ENCODE measurements at regions not wholly inside any gene's neighbourhood (a gene's known extent, or its start where the extent isn't known, plus 50 kb on each side); places are given as distances from the start of the nearest gene placed in this dataset.

- H3K27ac Mint-ChIP-seq = no peak overlapping the region
- H3K36me3 Mint-ChIP-seq = no peaks in the 10 kb centered on the region
- no peaks in the 10 kb centered on the region for H3K9me3 Mint-ChIP-seq
- Histone ChIP-seq H3K36me3 (replicated peaks in 1 of 2; ENCODE audit: control insufficient read depth in 1 of 2, insufficient read depth in 2 of 2, low read length in 2 of 2) (no peaks in the 10 kb centered on the region), H3K4me2 (replicated peaks; ENCODE audit: extremely low read depth, low read length, poor library complexity, severe bottlenecking) (no peak overlapping the region), H3K27me3 (ENCODE audit: control insufficient read depth in 2 of 2, insufficient read depth in 2 of 2, low read length in 2 of 2) (peaks cover 0 to 4% of the 10 kb centered on the region in 2 donors), H3K9ac (ENCODE audit: insufficient read depth, low read length, poor library complexity, severe bottlenecking) (no peak overlapping the region), H4K20me1 (ENCODE audit: insufficient read depth, low read length) (no peaks in the 10 kb centered on the region), H3K9me3 (replicated peaks in 1 of 2; ENCODE audit: control insufficient read depth in 1 of 2, insufficient read depth in 1 of 2, low read length in 2 of 2) (no peaks in the 10 kb centered on the region), H3K4me1 (ENCODE audit: control insufficient read depth in 1 of 2, insufficient read depth in 2 of 2, low read length in 2 of 2) (no peaks in the 10 kb centered on the region), H3K27ac (ENCODE audit: low read depth in 1 of 2, low read length in 2 of 2) (no peak overlapping the region), H3K4me3 (replicated peaks in 1 of 3; ENCODE audit: low read depth in 2 of 3, low read length in 3 of 3) (no peak overlapping the region), H3K79me2 (ENCODE audit: insufficient read depth, low read length) (no peaks in the 10 kb centered on the region), H2AFZ (ENCODE audit: insufficient read depth, low read depth, low read length, poor library complexity, severe bottlenecking) (no peak overlapping the region)
- no peak for DNase-seq
- no peak for TF ChIP-seq CTCF (IDR thresholded peaks at IDR 0.05)
- intact Hi-C loops (cut with micrococcal nuclease) = loop anchor here in 1 of 2 donors (5.0 kb wide), 1 partner anchor 98 kb away; no protein-coding TSS in a partner anchor
- H3K4me3 Mint-ChIP-seq = no peak overlapping the region
- H3K27me3 Mint-ChIP-seq (ENCODE audit: low read depth in 3 of 3) = peaks cover 4 to 13% (median 10%) of the 10 kb centered on the region in 3 donors
- WGBS (ENCODE audit: insufficient coverage) = 100% methylated on average over 2 of the region's 4 CpGs
- peaks cover 4% of the 10 kb centered on the region for H3K4me1 Mint-ChIP-seq
These were observed 348.6 kb downstream of the TNS1 start for GRCh38 chr2:217654168-217654567.

GRCh38 chr2:217652761-217653639, 349.8 kb downstream of the TNS1 start:
- H3K9me3 Mint-ChIP-seq = no peaks in the 10 kb centered on the region
- H3K4me1 Mint-ChIP-seq = peaks cover 4% of the 10 kb centered on the region
- no peak for TF ChIP-seq CTCF (IDR thresholded peaks at IDR 0.05)
- H3K4me3 Mint-ChIP-seq = no peak overlapping the region
- H3K27ac Mint-ChIP-seq = no peak overlapping the region
- WGBS (ENCODE audit: insufficient coverage) = 27% methylated on average over 6 of the region's 7 CpGs
- no peaks in the 10 kb centered on the region for H3K9me3 ChIP-seq (replicated peaks in 1 of 2; ENCODE audit: control insufficient read depth in 1 of 2, insufficient read depth in 1 of 2, low read length in 2 of 2)
- no peaks in the 10 kb centered on the region for H4K20me1 ChIP-seq (ENCODE audit: insufficient read depth, low read length)
- no peak overlapping the region for H3K4me3 ChIP-seq (replicated peaks in 1 of 3; ENCODE audit: low read depth in 2 of 3, low read length in 3 of 3)
- DNase-seq = peak in 2 of 3 donors; percentile 3 to 20
- H3K27me3 Mint-ChIP-seq (ENCODE audit: low read depth in 3 of 3) = peaks cover 7 to 13% (median 10%) of the 10 kb centered on the region in 3 donors
- H2AFZ ChIP-seq (ENCODE audit: insufficient read depth, low read depth, low read length, poor library complexity, severe bottlenecking) = no peak overlapping the region
- H3K4me2 ChIP-seq (replicated peaks; ENCODE audit: extremely low read depth, low read length, poor library complexity, severe bottlenecking) = no peak overlapping the region
- no peaks in the 10 kb centered on the region for H3K36me3 Mint-ChIP-seq
- no peak overlapping the region for H3K9ac ChIP-seq (ENCODE audit: insufficient read depth, low read length, poor library complexity, severe bottlenecking)
- H3K27me3 ChIP-seq (ENCODE audit: control insufficient read depth in 2 of 2, insufficient read depth in 2 of 2, low read length in 2 of 2) = no peaks in the 10 kb centered on the region
- intact Hi-C loops (cut with micrococcal nuclease) = loop anchor here in 1 of 2 donors (5.0 kb wide), 1 partner anchor 99 kb away; no protein-coding TSS in a partner anchor
- H3K79me2 ChIP-seq (ENCODE audit: insufficient read depth, low read length) = no peaks in the 10 kb centered on the region
- no peaks in the 10 kb centered on the region for H3K36me3 ChIP-seq (replicated peaks in 1 of 2; ENCODE audit: control insufficient read depth in 1 of 2, insufficient read depth in 2 of 2, low read length in 2 of 2)
- H3K27ac ChIP-seq (ENCODE audit: low read depth in 1 of 2, low read length in 2 of 2) = no peak overlapping the region
- no peaks in the 10 kb centered on the region for H3K4me1 ChIP-seq (ENCODE audit: control insufficient read depth in 1 of 2, insufficient read depth in 2 of 2, low read length in 2 of 2)

All from CD14-positive monocyte (primary cell).